ENCODE measurements at regions not wholly inside any gene's neighbourhood (a gene's known extent, or its start where the extent isn't known, plus 50 kb on each side); places are given as distances from the start of the nearest gene placed in this dataset.
"Not testable (repeated sequence)": the region's sequence is repeated elsewhere in the genome, so short reads cannot be mapped to it uniquely, and the experiment has no call there.

GRCh38 chr3:13149330-13150108 lies 76.3 kb upstream of the IQSEC1 start:
- no peak for DNase-seq

GRCh38 chr3:13148561-13149329 lies 75.5 kb upstream of the IQSEC1 start:
- DNase-seq, result no peak

- no peak for DNase-seq
These were observed 74.9 kb upstream of the IQSEC1 start for GRCh38 chr3:13148126-13148525.

GRCh38 chr3:13147344-13147743 lies 74.1 kb upstream of the IQSEC1 start:
- no peak for DNase-seq

GRCh38 chr3:13146643-13147143 lies 73.5 kb upstream of the IQSEC1 start:
- no peak for DNase-seq

GRCh38 chr3:13145826-13146642 lies 72.8 kb upstream of the IQSEC1 start:
- no peak for DNase-seq

GRCh38 chr3:13145131-13145825 lies 72.0 kb upstream of the IQSEC1 start:
- DNase-seq, result no peak

- no peak for DNase-seq
These were observed 71.2 kb upstream of the IQSEC1 start for GRCh38 chr3:13144163-13145023.

GRCh38 chr3:13143381-13144004 lies 70.3 kb upstream of the IQSEC1 start:
- no peak for DNase-seq

- DNase-seq, result no peak
These were observed 69.5 kb upstream of the IQSEC1 start for GRCh38 chr3:13142552-13143380.

GRCh38 chr3:13141991-13142412 lies 68.8 kb upstream of the IQSEC1 start:
- DNase-seq, result peak; percentile 22 to 37

- DNase-seq, result no peak
These were observed 68.0 kb upstream of the IQSEC1 start for GRCh38 chr3:13141183-13141582.

- no peak for DNase-seq
These were observed 67.4 kb upstream of the IQSEC1 start for GRCh38 chr3:13140596-13140995.

- no peak for DNase-seq
These were observed 66.3 kb upstream of the IQSEC1 start for GRCh38 chr3:13139471-13140065.

- DNase-seq, result no peak
These were observed 65.6 kb upstream of the IQSEC1 start for GRCh38 chr3:13138833-13139145.

GRCh38 chr3:13137941-13138832 lies 65.0 kb upstream of the IQSEC1 start:
- DNase-seq, result no peak

GRCh38 chr3:13136848-13137247 lies 63.6 kb upstream of the IQSEC1 start:
- not testable (repeated sequence) for DNase-seq

- no peak for DNase-seq
These were observed 63.2 kb upstream of the IQSEC1 start for GRCh38 chr3:13136426-13136825.
